HEK293T (cell line): ENCODE measurements at regions not wholly inside any gene's neighbourhood (a gene's known extent, or its start where the extent isn't known, plus 50 kb on each side); places are given as distances from the start of the nearest gene placed in this dataset.

Source experiments
- CTCF ChIA-PET: fragments of 350-600 bp; formaldehyde crosslinking; extraction: SDS; loops from one replicate; lab custom pipeline; 2021; ENCODE audit warnings: antibody characterized with exemption, inconsistent platforms; lab: Yijun Ruan, JAX
- POLR2A ChIA-PET: fragments of 350-600 bp; formaldehyde crosslinking; extraction: SDS; loops from one replicate; lab custom pipeline; 2020; ENCODE audit warnings: antibody characterized with exemption, inconsistent platforms; lab: Yijun Ruan, JAX
- DNase-seq: peaks from one replicate; pipeline ENCODE4 v3.0.0; 2012; ENCODE audit warnings: mixed read lengths; ENCODE audit errors: extremely low spot score
- ARNT ChIP-seq: fragments of 450-650 bp; IDR thresholded peaks from 2 replicates; pipeline ENCODE4 v1.6.1; 2017; ENCODE audit warnings: mild to moderate bottlenecking
- BHLHE40 ChIP-seq: fragments of 450-650 bp; IDR thresholded peaks from 2 replicates; pipeline ENCODE4 v1.6.1; 2016; ENCODE audit warnings: mild to moderate bottlenecking, moderate library complexity, borderline replicate concordance
- CTBP1 ChIP-seq: fragments of 450-650 bp; IDR thresholded peaks from 2 replicates; pipeline ENCODE4 v1.6.1; 2016; ENCODE audit warnings: borderline replicate concordance
- ELF4 ChIP-seq: fragments of 450-650 bp; IDR thresholded peaks from 2 replicates; pipeline ENCODE4 v1.6.1; 2017; ENCODE audit warnings: antibody characterized with exemption
- FOXA1 ChIP-seq: fragments of 450-650 bp; IDR thresholded peaks from 2 replicates; pipeline ENCODE4 v1.6.1; 2016; ENCODE audit warnings: mild to moderate bottlenecking
- FOXK2 ChIP-seq: fragments of 450-650 bp; IDR thresholded peaks from 2 replicates; pipeline ENCODE4 v1.6.1; 2016; ENCODE audit warnings: mild to moderate bottlenecking
- FOXM1 ChIP-seq: fragments of 450-650 bp; IDR thresholded peaks from 2 replicates; pipeline ENCODE4 v1.6.1; 2017; ENCODE audit warnings: mild to moderate bottlenecking, borderline replicate concordance
- HDGF ChIP-seq: fragments of 450-650 bp; IDR thresholded peaks from 2 replicates; pipeline ENCODE4 v1.6.1; 2017; ENCODE audit warnings: antibody characterized with exemption, borderline replicate concordance
- L3MBTL2 ChIP-seq: fragments of 450-650 bp; conservative IDR thresholded peaks from 2 replicates; pipeline ENCODE4 v1.6.1; 2016; ENCODE audit warnings: mild to moderate bottlenecking
- LEF1 ChIP-seq: fragments of 450-650 bp; IDR thresholded peaks from 2 replicates; pipeline ENCODE4 v1.6.1; 2017; ENCODE audit warnings: mild to moderate bottlenecking, borderline replicate concordance
- NFRKB ChIP-seq: fragments of 450-650 bp; IDR thresholded peaks from 2 replicates; pipeline ENCODE4 v1.6.1; 2016; ENCODE audit warnings: mild to moderate bottlenecking, moderate library complexity
- SP1 ChIP-seq: fragments of 450-650 bp; IDR thresholded peaks from 2 replicates; pipeline ENCODE4 v1.6.1; 2017
- SUZ12 ChIP-seq: fragments of 450-650 bp; IDR thresholded peaks from 2 replicates; pipeline ENCODE4 v1.6.1; 2016; ENCODE audit warnings: mild to moderate bottlenecking
- TARDBP ChIP-seq: fragments of 450-650 bp; IDR thresholded peaks from 2 replicates; pipeline ENCODE4 v1.6.1; 2016
- ZNF384 ChIP-seq: fragments of 450-650 bp; IDR thresholded peaks from 2 replicates; pipeline ENCODE4 v1.6.1; 2016
- TF ChIP-seq, protein P1 (sequence below): fragments of 450-650 bp; IDR thresholded peaks from 2 replicates; pipeline ENCODE4 v1.6.1; 2016

- CTCF ChIA-PET, result no interaction called here
Observed at GRCh38 chr4:11543706-11544105, 115.0 kb upstream of the HS3ST1 start.

DNA sequence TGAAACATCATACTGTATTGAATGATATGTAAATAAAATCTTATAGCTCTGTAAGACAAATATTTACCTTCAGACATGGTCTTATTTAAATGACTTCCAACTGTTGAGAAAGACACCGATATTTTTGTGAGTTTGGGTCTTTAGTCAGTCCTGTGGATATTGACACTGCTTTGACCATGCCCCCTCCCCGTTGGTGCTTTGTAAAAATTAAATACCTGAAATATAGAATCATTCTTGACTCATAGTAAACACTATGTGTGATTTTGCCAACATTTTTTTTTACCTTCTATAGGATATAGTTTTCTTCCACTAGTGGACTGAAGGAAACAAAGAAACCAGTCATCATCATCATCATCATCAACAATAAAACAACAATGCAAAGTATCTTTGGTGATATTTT is 114.3 kb upstream of the HS3ST1 start:
- TF ChIP-seq L3MBTL2 (no peak), FOXK2 (no peak), SUZ12 (no peak), ZNF384 (no peak), HDGF (no peak), ELF4 (no peak), NFRKB (no peak), BHLHE40 (no peak), FOXA1 (no peak), ARNT (no peak), CTBP1 (no peak), TARDBP (no peak), SP1 (no peak), FOXM1 (no peak), LEF1 (no peak)
- TF ChIP-seq, protein P1, sequence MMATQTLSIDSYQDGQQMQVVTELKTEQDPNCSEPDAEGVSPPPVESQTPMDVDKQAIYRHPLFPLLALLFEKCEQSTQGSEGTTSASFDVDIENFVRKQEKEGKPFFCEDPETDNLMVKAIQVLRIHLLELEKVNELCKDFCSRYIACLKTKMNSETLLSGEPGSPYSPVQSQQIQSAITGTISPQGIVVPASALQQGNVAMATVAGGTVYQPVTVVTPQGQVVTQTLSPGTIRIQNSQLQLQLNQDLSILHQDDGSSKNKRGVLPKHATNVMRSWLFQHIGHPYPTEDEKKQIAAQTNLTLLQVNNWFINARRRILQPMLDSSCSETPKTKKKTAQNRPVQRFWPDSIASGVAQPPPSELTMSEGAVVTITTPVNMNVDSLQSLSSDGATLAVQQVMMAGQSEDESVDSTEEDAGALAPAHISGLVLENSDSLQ, result no peak
- ChIA-PET CTCF (no interaction called here), POLR2A (no interaction called here)
- no peak for DNase-seq

More at GRCh38 chr4:11543706-11544105, 115.0 kb upstream of the HS3ST1 start:
- no peak for DNase-seq
- POLR2A ChIA-PET, result no interaction called here
- no peak for TF ChIP-seq TARDBP
- no peak for TF ChIP-seq ZNF384
- no peak for TF ChIP-seq FOXM1
- no peak for TF ChIP-seq L3MBTL2
- TF ChIP-seq SP1, result no peak
- no peak for TF ChIP-seq SUZ12
- no peak for TF ChIP-seq LEF1
- no peak for TF ChIP-seq ELF4
- TF ChIP-seq CTBP1, result no peak
- TF ChIP-seq, protein P1, result no peak
- TF ChIP-seq HDGF, result no peak
- no peak for TF ChIP-seq BHLHE40
- TF ChIP-seq ARNT, result no peak
- no peak for TF ChIP-seq NFRKB

- ChIA-PET CTCF (no interaction called here), POLR2A (no interaction called here)
- DNase-seq, result no peak
- TF ChIP-seq L3MBTL2 (no peak), FOXA1 (no peak), FOXK2 (no peak)
Observed at GRCh38 chr4:11537846-11538245, 109.2 kb upstream of the HS3ST1 start.

GRCh38 chr4:11535333-11535732 is 106.6 kb upstream of the HS3ST1 start:
- ChIA-PET CTCF (no interaction called here), POLR2A (no interaction called here)
- TF ChIP-seq ZNF384, result no peak
- no peak for TF ChIP-seq L3MBTL2
- no peak for TF ChIP-seq HDGF
- TF ChIP-seq, protein P1, result no peak
- no peak for TF ChIP-seq BHLHE40
- TF ChIP-seq CTBP1, result no peak
- TF ChIP-seq FOXK2, result no peak
- TF ChIP-seq SUZ12, result no peak
- DNase-seq, result no peak

DNA sequence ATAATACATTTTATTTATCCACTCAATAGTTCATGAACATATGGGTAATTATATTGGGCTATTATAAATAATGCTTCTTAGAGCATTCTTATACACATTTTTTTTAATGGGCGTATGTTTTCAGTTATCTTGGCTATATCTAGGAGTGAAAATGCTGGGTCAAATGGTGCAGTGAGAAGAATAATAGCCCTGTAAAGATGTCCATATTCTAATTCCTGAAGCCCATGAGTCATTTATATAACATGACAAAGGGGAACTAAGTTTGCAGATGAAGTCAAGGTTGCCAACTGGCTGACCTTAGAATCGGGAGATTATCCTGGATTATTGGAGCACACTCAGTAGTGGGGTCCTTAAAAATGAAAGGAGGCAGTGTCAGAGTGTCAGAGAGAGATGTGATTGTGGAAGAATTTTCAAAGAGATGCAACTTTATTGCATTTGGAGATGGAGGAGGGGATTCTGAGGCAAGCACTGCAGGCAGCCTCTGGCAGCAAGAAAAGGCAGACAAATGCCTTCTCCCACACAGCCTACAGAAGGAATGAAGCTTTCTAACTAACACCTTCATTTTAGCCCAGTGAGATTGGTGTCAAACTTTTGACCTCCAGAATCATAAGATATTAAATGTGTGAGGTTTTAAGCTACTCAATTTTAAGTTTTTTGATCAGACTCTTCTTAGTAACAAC is 106.1 kb upstream of the HS3ST1 start:
- ChIA-PET POLR2A (no interaction called here), CTCF (no interaction called here)
- no peak for DNase-seq
- TF ChIP-seq FOXM1 (no peak), L3MBTL2 (no peak), CTBP1 (no peak)

- CTCF ChIA-PET, result no interaction called here
- TF ChIP-seq ELF4, result no peak
- no peak for TF ChIP-seq SP1
- no peak for TF ChIP-seq CTBP1
- TF ChIP-seq ZNF384, result no peak
- TF ChIP-seq NFRKB, result no peak
- TF ChIP-seq FOXA1, result no peak
- no peak for TF ChIP-seq L3MBTL2
- no peak for TF ChIP-seq LEF1
- no peak for TF ChIP-seq ARNT
- TF ChIP-seq BHLHE40, result no peak
- no peak for TF ChIP-seq TARDBP
- no peak for TF ChIP-seq FOXK2
- POLR2A ChIA-PET, result no interaction called here
- no peak for DNase-seq
Observed at GRCh38 chr4:11532138-11532537, 103.4 kb upstream of the HS3ST1 start.
